Muscle of leg (tissue), 3 donors: ENCODE measurements at regions not wholly inside any gene's neighbourhood (a gene's known extent, or its start where the extent isn't known, plus 50 kb on each side); places are given as distances from the start of the nearest gene placed in this dataset.

Experiments
- DNase-seq: peaks from one replicate; pipeline ENCODE4 v3.0.0; 2013
- H3K27ac ChIP-seq: one replicate; pipeline ENCODE4 v1.5.1; 2013; ENCODE audit warnings: mild to moderate bottlenecking, low read length, control low read depth
- H3K27me3 ChIP-seq: one replicate; pipeline ENCODE4 v1.6.1; 2013; ENCODE audit warnings: low read length; ENCODE audit not compliant: control insufficient read depth, insufficient read depth
- H3K36me3 ChIP-seq: one replicate; pipeline ENCODE4 v1.6.1; 2013; ENCODE audit warnings: low read length; ENCODE audit not compliant: control insufficient read depth, insufficient read depth
- H3K4me1 ChIP-seq: one replicate; pipeline ENCODE4 v1.6.1; 2013; ENCODE audit warnings: low read length; ENCODE audit not compliant: control insufficient read depth, insufficient read depth
- H3K4me3 ChIP-seq: one replicate; pipeline ENCODE4 v1.5.1; 2013; ENCODE audit warnings: low read length, control low read depth
- H3K9me3 ChIP-seq: replicated peaks from 2 replicates; pipeline ENCODE4 v1.6.1; 2013; ENCODE audit warnings: low read depth, low read length; ENCODE audit not compliant: control insufficient read depth
- WGBS: methylation state at CpG from one replicate; pipeline ENCODE4 v1.1.5; 2013; ENCODE audit warnings: missing lambda C conversion rate; ENCODE audit not compliant: insufficient coverage; 5-methylcytosine and 5-hydroxymethylcytosine counted together

- no peaks in the 10 kb centered on the region for H3K27me3 ChIP-seq
- no peak for DNase-seq
- no peaks in the 10 kb centered on the region for H3K36me3 ChIP-seq
- H3K27ac ChIP-seq: peak overlapping the region; percentile 78
- H3K4me1 ChIP-seq: peaks cover 14% of the 10 kb centered on the region
- peaks cover 13% of the 10 kb centered on the region for H3K9me3 ChIP-seq
- WGBS: no CpG with 5 or more reads among the region's 5 CpGs
- H3K4me3 ChIP-seq: no peak overlapping the region
Measured at GRCh38 chr3:106827515-106828213, 549.6 kb upstream of the CCDC54 start.

DNA sequence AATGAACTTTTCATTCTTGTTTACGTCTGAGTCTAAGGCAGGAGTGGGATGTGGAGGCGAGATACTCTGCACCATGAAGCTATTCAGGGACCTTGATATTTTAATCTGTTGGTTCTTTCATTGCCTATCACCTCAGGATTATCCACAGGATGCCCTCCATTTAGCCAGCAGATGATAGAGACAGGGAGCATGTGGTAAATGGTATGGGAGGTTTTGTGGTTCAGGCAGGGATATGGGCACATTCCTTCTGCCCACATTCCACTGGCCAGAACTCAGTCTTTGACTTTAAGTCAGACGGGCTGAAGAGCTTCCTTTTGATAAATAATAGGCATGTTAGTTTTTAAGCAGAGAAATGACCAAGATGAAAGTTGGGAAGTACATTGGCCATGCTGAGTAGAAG is 548.0 kb upstream of the CCDC54 start:
- no peak overlapping the region for H3K27ac ChIP-seq
- peaks cover 15% of the 10 kb centered on the region for H3K9me3 ChIP-seq
- H3K27me3 ChIP-seq: no peaks in the 10 kb centered on the region
- WGBS: no CpG with 5 or more reads among the region's 3 CpGs
- H3K36me3 ChIP-seq: no peaks in the 10 kb centered on the region
- no peak overlapping the region for H3K4me3 ChIP-seq
- DNase-seq: no peak
- H3K4me1 ChIP-seq: peaks cover 14% of the 10 kb centered on the region

GRCh38 chr3:106830334-106830733 is 546.9 kb upstream of the CCDC54 start:
- Histone ChIP-seq H3K4me1 (peaks cover 9% of the 10 kb centered on the region), H3K27me3 (no peaks in the 10 kb centered on the region), H3K4me3 (no peak overlapping the region), H3K36me3 (no peaks in the 10 kb centered on the region), H3K27ac (no peak overlapping the region), H3K9me3 (peaks cover 15% of the 10 kb centered on the region)
- DNase-seq: no peak
- WGBS: 100% methylated on average over 1 of the region's 2 CpGs

GRCh38 chr3:106836906-106837305 is 540.3 kb upstream of the CCDC54 start:
- H3K9me3 ChIP-seq: peaks cover 9% of the 10 kb centered on the region
- H3K36me3 ChIP-seq: no peaks in the 10 kb centered on the region
- H3K4me1 ChIP-seq: peaks cover 2% of the 10 kb centered on the region
- H3K4me3 ChIP-seq: peak overlapping the region; percentile 5
- no peak overlapping the region for H3K27ac ChIP-seq
- no peak for DNase-seq
- WGBS: 59% methylated on average over 3 of the region's 5 CpGs
- H3K27me3 ChIP-seq: no peaks in the 10 kb centered on the region

- Histone ChIP-seq H3K27me3 (no peaks in the 10 kb centered on the region), H3K4me1 (peaks cover 2% of the 10 kb centered on the region), H3K9me3 (peaks cover 3% of the 10 kb centered on the region), H3K36me3 (no peaks in the 10 kb centered on the region), H3K4me3 (no peak overlapping the region), H3K27ac (no peak overlapping the region)
- no peak for DNase-seq
- WGBS: 100% methylated on average over 2 of the region's 3 CpGs
Measured at GRCh38 chr3:106837616-106838015, 539.6 kb upstream of the CCDC54 start.

GRCh38 chr3:106839576-106840280 is 537.5 kb upstream of the CCDC54 start:
- peak overlapping the region; percentile 1 for H3K27ac ChIP-seq
- WGBS: 80% methylated on average over 1 of the region's 2 CpGs
- peaks cover 2% of the 10 kb centered on the region for H3K4me1 ChIP-seq
- no peaks in the 10 kb centered on the region for H3K36me3 ChIP-seq
- H3K4me3 ChIP-seq: no peak overlapping the region
- DNase-seq: peak; percentile 72
- no peaks in the 10 kb centered on the region for H3K27me3 ChIP-seq
- no peaks in the 10 kb centered on the region for H3K9me3 ChIP-seq

GRCh38 chr3:106840319-106840718 is 536.9 kb upstream of the CCDC54 start:
- no peak overlapping the region for H3K27ac ChIP-seq
- H3K4me3 ChIP-seq: no peak overlapping the region
- H3K4me1 ChIP-seq: peaks cover 2% of the 10 kb centered on the region
- DNase-seq: no peak
- no peaks in the 10 kb centered on the region for H3K36me3 ChIP-seq
- no peaks in the 10 kb centered on the region for H3K9me3 ChIP-seq
- no peaks in the 10 kb centered on the region for H3K27me3 ChIP-seq

DNA sequence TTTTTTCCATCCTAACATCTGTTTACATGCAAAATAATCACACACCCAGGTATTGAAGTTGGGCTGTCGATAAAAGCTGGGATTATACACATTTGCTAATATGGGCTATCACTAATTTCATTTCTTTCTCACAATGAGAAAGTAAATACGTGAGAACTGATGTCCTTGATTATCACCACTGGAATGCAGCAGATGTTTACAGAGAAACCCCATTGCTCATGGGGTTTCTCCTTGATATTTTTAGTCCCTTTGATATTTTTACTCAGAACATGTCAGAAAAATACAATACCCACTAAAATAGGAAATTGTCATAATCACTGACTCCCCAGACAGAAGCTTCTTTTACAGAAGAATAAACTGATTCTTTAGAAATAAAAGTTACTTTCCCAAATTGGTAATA is 535.1 kb upstream of the CCDC54 start:
- peaks cover 2% of the 10 kb centered on the region for H3K4me1 ChIP-seq
- 67% methylated on average over 1 of the region's 2 CpGs for WGBS
- no peak overlapping the region for H3K27ac ChIP-seq
- H3K36me3 ChIP-seq: no peaks in the 10 kb centered on the region
- H3K9me3 ChIP-seq: no peaks in the 10 kb centered on the region
- H3K4me3 ChIP-seq: no peak overlapping the region
- no peak for DNase-seq
- H3K27me3 ChIP-seq: no peaks in the 10 kb centered on the region

- Histone ChIP-seq H3K9me3 (no peaks in the 10 kb centered on the region), H3K4me1 (peaks cover under 1% of the 10 kb centered on the region), H3K27me3 (no peaks in the 10 kb centered on the region), H3K27ac (no peak overlapping the region), H3K4me3 (no peak overlapping the region), H3K36me3 (no peaks in the 10 kb centered on the region)
- no peak for DNase-seq
Measured at GRCh38 chr3:106844638-106845037, 532.6 kb upstream of the CCDC54 start.

GRCh38 chr3:106848099-106848498 is 529.1 kb upstream of the CCDC54 start:
- Histone ChIP-seq H3K9me3 (no peaks in the 10 kb centered on the region), H3K4me1 (no peaks in the 10 kb centered on the region), H3K27ac (no peak overlapping the region), H3K36me3 (no peaks in the 10 kb centered on the region), H3K4me3 (no peak overlapping the region), H3K27me3 (no peaks in the 10 kb centered on the region)
- DNase-seq: no peak
- WGBS: no CpG with 5 or more reads among the region's 2 CpGs
